Heart left ventricle (tissue), 13 donors: ENCODE measurements at regions not wholly inside any gene's neighbourhood (a gene's known extent, or its start where the extent isn't known, plus 50 kb on each side); places are given as distances from the start of the nearest gene placed in this dataset.

Experiments
- POLR2A ChIP-seq, 2 donors: fragments of 450-650 bp; IDR thresholded peaks; one replicate each; pipeline ENCODE4 v1.6.1; 2017; ENCODE audit warnings: antibody characterized with exemption in 2 of 2, mild to moderate bottlenecking in 2 of 2, moderate library complexity in 2 of 2
- TF ChIP-seq, protein P1 (sequence below), 12 donors: fragments of 200-600 bp; sonication (generic) in 4 of 12; IDR thresholded peaks; one replicate each; pipeline versions ENCODE4 v1.5.0 to v1.8.0; 2018 to 2022; ENCODE audit warnings: antibody characterized with exemption in 12 of 12, mild to moderate bottlenecking in 5 of 12
- donor health status: ischemic (EF 13 %, LVEDD 7.1; RV severe dilation, severe dysfunction).
- donor health status: DM: no; HTN: yes; CAD: no.
- donor health status: DM: no; HTN: no; CAD: no.
- donor health status: ischemic (EF 25% LVEDD 6.9; RV normal size, moderate dysfunction).
- donor health status: ischemic (EF 25% LVEDD 5.7; RV mildly dilated, moderate dysfunction).
- donor health status: ischemic (EF 35%, LVEDD 5.7; RV mildly dilated, moderate dysfunction).
- donor health status: nonischemic (EF 11% LVEDD 7.7; RV severe dilation, severe dysfunction).
- donor health status: DM: yes; HTN: yes; CAD: no.
- donor health status: PGD.
- donor health status: ischemic (EF 29% LVEDD 5.4; RV normal size, mild dysfunction).
- donor health status: nonischemic (EF 23%, LVEDD 6.1; RV moderate dilation, normal function).

DNA sequence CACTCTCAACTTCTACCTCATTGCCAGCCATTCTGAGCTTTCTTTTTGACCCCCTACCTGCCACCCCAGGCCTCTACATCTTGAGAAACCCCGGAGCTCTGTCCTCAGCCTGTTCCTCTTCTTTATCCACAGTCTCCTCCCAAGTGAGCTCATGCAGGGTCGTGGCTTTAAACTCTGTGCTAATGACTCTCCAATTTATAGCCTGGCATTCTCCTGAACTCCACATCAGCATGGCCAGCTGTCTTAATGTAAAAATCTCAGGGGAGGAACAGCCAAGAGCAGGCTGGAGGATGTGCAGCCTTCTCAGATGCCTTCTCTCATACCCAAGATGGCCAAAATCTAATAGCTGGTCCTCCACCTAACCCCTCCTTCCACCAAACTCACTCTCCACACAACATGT lies 84.2 kb downstream of the CCDC185 start:
- TF ChIP-seq, protein P1, sequence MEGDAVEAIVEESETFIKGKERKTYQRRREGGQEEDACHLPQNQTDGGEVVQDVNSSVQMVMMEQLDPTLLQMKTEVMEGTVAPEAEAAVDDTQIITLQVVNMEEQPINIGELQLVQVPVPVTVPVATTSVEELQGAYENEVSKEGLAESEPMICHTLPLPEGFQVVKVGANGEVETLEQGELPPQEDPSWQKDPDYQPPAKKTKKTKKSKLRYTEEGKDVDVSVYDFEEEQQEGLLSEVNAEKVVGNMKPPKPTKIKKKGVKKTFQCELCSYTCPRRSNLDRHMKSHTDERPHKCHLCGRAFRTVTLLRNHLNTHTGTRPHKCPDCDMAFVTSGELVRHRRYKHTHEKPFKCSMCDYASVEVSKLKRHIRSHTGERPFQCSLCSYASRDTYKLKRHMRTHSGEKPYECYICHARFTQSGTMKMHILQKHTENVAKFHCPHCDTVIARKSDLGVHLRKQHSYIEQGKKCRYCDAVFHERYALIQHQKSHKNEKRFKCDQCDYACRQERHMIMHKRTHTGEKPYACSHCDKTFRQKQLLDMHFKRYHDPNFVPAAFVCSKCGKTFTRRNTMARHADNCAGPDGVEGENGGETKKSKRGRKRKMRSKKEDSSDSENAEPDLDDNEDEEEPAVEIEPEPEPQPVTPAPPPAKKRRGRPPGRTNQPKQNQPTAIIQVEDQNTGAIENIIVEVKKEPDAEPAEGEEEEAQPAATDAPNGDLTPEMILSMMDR (IDR thresholded peaks at IDR 0.05) = no peak
- TF ChIP-seq POLR2A (IDR thresholded peaks at IDR 0.05) = no peak
